DMS114 treated with DMSO at 0.1 percent for 48 hours (cell line): ENCODE measurements at regions not wholly inside any gene's neighbourhood (a gene's known extent, or its start where the extent isn't known, plus 50 kb on each side); places are given as distances from the start of the nearest gene placed in this dataset.

Experiments used
- DNase-seq: peaks from one replicate; lab custom pipeline; 2025; ENCODE audit not compliant: unreplicated experiment; lab: John Stamatoyannopoulos, UW

- no peak for DNase-seq
Measured at GRCh38 chr11:112400476-112401014, 139.9 kb upstream of the PLET1 start.

GRCh38 chr11:112401036-112401769 lies 140.5 kb upstream of the PLET1 start:
- no peak for DNase-seq

GRCh38 chr11:112403432-112403831 lies 142.8 kb upstream of the PLET1 start:
- no peak for DNase-seq

- DNase-seq, result no peak
Measured at GRCh38 chr11:112404112-112404511, 143.5 kb upstream of the PLET1 start.

GRCh38 chr11:112408517-112408916 lies 147.9 kb upstream of the PLET1 start:
- no peak for DNase-seq

- no peak for DNase-seq
Measured at GRCh38 chr11:112410325-112410724, 149.7 kb upstream of the PLET1 start.

- no peak for DNase-seq
Measured at GRCh38 chr11:112412383-112412782, 151.7 kb upstream of the PLET1 start.

GRCh38 chr11:112417339-112417738 lies 156.7 kb upstream of the PLET1 start:
- DNase-seq, result no peak

- no peak for DNase-seq
Measured at GRCh38 chr11:112418438-112418837, 157.8 kb upstream of the PLET1 start.

GRCh38 chr11:112421879-112422278 lies 161.2 kb upstream of the PLET1 start:
- DNase-seq, result no peak

- no peak for DNase-seq
Measured at GRCh38 chr11:112425121-112425520, 164.5 kb upstream of the PLET1 start.

- DNase-seq, result no peak
Measured at GRCh38 chr11:112437096-112437495, 176.4 kb upstream of the PLET1 start.

GRCh38 chr11:112439614-112440013 lies 179.0 kb upstream of the PLET1 start:
- DNase-seq, result no peak

GRCh38 chr11:112440518-112440917 lies 179.9 kb upstream of the PLET1 start:
- DNase-seq, result no peak

GRCh38 chr11:112448168-112448567 lies 187.5 kb upstream of the PLET1 start:
- DNase-seq, result no peak

GRCh38 chr11:112448806-112449205 lies 188.1 kb upstream of the PLET1 start:
- no peak for DNase-seq

GRCh38 chr11:112451250-112451649 lies 190.6 kb upstream of the PLET1 start:
- no peak for DNase-seq

- DNase-seq, result no peak
Measured at GRCh38 chr11:112453601-112454577, 193.2 kb upstream of the PLET1 start.

GRCh38 chr11:112454841-112455240 lies 194.2 kb upstream of the PLET1 start:
- no peak for DNase-seq

- DNase-seq, result no peak
Measured at GRCh38 chr11:112455791-112456190, 195.1 kb upstream of the PLET1 start.

- DNase-seq, result no peak
Measured at GRCh38 chr11:112457532-112457931, 196.9 kb upstream of the PLET1 start.

- DNase-seq, result no peak
Measured at GRCh38 chr11:112459001-112459400, 198.3 kb upstream of the PLET1 start.
